Kidney capillary endothelial cell (primary cell): ENCODE measurements at regions not wholly inside any gene's neighbourhood (a gene's known extent, or its start where the extent isn't known, plus 50 kb on each side); places are given as distances from the start of the nearest gene placed in this dataset.
A peak's percentile ranks its signal among the peaks of the same experiment; 100 is the strongest.
"Not testable (repeated sequence)": the region's sequence is repeated elsewhere in the genome, so short reads cannot be mapped to it uniquely, and the experiment has no call there.

Experiments used
- DNase-seq: peaks from one replicate; pipeline ENCODE4 v3.0.0-alpha.2; 2018; ENCODE audit warnings: low spot score

DNA sequence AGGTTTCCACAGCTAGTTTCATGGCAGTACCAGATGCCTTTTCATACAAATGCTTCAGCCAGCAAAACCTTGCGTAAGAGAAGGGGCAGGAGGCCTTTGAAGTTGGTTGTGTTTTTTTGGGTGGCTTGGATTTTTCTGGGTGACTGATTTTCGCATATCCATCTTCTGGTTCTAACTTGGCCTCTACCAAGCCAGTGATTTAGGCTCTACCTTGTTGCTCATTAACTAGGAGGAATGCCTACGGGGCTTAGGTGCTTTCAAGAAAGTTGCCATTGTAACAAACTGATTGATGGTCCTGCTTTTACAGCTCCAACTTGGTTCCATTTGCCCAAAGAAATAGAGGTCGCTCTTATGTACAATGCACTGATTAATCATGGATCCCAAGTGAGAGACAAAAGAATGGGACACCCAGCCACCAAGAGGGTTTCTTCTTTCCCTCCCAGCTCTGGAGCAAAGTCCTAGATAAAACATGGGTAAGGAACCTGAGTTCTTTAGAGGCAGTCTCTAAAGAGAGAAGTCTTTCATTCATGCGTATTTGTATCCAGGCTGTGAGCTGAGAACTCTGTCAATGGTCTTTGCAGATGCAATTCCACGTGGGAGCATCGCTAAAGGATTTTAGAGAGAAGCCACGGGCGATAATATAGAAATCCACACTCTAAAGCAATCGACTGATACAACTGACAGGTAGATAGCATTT lies 92.1 kb upstream of the FGFR2 start:
- DNase-seq = no peak

DNA sequence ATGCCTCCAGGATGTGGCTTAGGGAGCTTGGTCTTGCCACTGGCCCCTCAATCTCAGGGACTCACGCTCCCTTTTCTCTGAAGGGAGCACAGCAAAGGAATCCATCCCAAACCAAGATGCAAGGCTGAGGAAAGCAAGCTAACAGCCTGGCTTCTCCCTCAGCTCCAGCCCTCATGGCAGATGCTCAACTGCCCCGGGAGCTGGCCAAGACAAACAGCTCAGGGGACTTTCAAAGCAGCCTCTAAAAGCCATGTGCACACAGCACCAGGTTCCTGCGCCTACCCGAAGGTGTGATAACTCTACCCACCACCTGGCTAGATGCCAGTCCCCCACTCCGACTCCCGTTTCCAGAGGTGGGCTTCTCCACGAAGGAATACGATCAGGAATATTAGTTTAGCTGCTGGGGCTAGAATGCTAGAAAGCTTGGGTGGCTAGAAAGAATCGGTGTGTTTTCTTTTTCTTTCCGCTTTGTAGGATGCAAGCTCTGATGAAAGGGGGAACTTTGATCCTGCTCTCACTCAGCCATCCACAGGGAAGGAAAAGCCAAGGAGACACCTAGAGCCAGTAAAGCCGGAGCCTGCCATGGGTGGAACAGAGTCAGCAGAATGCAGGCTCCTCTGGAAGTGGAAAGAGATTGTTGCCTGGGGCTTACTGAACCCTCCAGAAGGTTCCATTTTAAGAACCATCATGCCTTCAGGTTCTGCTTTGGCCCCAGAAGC lies 89.0 kb upstream of the FGFR2 start:
- DNase-seq = no peak

DNA sequence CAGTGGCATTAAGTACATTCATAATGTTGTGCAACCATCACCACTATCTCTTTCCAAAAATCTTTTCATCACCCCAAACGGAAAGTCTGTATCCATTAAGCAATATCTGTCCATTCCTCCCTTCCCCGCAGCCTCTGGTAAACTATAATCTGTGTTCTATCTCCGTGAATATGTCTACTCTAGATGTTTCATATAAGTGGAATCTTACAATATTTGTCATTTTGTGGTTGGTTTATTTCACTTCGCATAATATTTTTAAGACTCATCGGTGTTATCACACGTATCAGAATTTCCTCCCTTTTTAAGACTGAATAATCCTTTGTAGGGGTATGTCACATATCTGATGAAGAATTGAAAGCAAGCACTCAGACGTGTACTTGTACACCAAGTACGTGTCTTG lies 86.0 kb upstream of the FGFR2 start:
- no peak for DNase-seq

DNA sequence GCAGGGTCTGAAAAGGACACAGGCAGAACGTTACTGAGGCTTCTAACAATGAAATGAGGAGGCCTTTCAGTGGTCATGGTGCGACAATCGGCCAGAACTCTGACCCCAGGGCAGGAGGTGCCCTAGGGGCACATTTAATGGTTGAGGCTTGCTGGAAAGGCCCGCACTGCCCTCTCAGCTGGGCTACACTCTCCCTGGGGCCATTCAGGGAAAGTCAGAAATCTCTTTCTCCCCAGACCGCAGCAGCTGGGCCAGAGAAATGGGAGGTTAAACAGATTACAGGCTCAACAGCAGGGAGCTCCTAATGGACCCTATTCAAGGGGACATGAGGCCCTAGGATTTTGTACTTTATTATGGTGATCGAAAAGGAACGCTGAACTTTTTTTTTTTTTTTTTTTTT lies 85.6 kb upstream of the FGFR2 start:
- no peak for DNase-seq

DNA sequence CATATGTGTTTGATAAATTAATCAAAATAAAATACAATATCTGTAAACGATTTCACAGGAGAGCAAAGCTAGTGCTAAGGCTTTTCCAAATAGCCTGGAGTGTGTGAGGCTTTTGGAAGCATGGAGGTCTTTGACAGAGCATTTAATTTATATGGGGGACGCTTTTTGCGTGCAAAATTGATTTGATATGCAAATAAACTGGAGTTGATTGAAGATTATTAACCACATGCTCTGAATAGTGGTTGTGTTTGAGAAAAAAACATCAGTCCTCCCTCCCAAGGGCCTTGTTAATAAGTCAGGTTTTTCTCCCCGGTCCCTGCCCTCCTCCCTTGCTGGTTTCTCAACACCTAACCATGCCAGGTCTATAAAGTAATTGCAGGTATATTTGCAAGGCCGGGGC lies 85.1 kb upstream of the FGFR2 start:
- DNase-seq = no peak

DNA sequence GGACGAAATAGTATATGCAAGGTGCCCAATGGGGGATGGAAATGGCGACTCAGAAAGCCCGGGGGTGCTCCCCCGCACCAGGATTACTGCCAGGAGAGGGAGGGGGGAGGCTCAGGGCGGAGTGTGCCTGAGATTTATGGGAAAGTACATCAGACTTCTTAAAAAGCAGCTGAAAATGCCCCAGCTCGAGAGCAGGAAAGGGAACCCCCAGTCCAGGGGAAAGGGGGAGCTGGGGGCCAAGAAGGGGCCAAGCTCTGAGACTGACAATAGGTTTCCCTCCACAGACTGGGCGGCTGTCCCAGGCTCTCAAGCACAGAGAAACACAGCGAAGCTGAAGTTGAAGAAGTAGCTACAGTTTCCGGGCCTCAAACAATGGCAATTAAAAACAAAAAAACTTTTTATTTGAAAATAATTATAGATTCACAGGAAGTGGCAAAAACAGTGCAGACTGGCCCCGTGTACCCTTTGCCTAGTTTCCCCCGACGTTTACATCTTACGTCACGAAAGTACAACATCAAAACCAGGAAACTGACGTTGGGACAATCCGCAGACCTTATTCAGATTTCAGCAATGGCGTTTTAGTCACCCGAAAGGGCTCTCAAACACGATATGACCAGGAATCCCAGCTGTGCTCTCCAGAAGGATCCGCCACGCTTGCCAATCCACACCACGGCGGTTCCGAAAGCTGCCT lies 83.9 kb upstream of the FGFR2 start:
- DNase-seq = peak; percentile 4

DNA sequence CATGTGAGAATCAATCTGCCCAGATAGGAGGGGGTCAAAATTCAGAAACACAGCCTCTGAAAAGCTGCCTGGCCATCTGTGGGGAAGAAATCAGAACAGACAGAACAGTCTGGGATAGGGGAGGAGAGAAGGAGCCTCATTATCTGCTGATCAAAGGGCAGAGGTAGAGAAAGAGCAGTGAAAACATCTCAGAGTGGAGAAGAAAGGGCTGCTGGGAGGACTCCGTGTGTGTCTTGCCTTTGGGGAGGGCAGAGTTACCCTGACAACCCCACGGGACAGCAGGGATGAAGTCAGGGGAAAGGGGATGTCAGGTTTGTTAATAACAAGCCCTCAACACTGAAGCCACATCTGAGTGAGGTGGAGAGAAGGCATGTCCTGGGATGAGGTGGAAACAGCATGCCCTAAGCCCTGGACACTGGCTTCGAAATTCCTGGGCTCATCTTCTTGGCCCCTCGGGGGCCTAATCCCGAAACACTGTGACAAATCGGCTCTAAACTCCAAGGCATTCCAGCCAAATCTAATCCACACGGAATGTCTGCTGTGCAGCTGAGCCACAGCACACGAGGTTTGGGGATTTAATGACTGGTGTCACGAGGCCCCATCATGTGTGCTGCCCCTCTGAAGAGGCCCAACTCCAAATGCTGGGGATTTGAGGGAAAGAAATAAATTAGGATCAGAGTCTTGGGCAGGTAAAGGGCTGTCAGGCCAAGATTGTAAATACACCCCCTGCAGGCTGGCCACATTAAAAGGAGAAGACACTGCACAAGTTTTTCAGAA lies 82.8 kb upstream of the FGFR2 start:
- DNase-seq = no peak

DNA sequence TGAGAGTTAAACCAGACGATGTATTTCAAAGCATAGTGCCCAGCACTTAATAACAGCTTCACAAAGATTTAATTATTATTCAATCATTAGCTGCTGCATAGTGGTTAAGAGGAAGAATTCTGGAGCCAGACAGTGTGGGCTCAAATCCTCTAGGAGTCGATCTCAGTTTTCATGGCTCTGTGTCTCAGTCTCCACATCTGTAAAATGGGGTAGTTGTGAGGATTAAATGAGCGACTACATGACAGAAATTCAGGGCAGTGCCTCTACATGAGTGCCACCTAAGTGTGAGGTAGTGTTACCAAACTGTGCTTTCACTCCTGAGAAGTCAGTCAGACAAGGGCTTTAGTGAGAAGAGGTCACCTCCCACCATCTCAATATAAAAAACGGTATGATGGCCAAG lies 81.7 kb upstream of the FGFR2 start:
- DNase-seq = no peak

DNA sequence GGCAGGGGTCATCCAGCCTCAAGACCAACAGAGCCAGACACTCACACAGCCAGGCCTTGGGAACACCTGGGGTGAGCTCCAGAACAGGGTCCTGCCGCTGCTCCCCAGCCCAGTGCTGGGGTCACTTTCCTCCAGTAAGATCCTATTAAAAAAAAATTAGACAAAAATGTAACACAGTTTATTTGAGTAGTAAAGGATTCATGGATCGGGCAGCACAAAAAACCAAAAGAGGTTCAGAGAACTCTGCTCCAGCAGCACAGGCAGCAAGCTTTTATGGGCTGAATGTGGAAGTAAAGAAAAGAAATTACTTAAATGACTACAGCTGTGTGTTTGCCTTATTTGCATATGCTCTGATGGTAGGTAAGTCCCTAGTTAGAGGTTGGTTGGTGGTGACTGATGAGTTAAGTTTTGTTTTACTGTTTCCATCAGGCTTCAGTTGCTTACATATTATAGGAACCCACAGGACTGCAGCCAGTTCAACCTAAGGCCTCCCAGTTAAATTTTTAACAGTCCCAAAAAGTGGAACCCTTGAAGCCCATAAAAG lies 80.5 kb upstream of the FGFR2 start:
- no peak for DNase-seq

DNA sequence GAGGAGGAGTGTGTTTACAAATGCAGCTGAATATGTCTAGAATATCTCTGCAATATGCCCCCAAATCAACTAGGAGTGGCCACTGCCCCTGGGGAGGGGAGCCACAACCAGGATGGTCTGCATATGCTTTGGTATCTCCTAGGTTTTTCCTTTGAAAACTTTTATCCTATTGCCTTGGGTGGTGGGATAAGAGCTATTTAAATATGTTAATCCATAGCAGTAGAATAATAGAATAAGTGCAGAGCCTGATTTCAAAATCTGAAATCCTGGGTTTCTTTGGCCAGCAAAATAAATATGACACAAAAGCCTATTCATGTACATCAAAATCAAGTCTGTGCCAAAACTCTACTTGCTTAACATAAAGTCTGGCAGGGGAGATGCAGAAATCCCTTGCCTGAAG lies 79.6 kb upstream of the FGFR2 start:
- no peak for DNase-seq

DNA sequence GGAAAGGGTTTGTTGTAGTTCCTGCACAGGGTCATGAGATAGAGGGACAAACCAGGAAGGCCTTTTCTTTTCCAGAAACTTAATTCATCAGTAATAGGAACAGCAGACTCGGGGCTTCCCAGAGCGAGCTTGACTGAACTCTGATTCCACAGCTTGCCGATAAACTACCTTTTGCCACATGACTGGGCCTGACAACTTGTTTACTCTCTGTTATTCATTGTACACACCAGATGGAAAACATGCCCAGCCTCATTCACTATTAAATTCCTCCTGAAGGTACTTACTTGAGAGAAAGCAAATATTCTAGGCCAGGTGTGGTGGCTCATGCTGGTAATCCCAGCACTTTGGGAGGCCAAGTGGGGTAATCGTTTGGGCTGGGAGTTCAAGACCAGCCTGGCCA lies 77.1 kb upstream of the FGFR2 start:
- DNase-seq = no peak

DNA sequence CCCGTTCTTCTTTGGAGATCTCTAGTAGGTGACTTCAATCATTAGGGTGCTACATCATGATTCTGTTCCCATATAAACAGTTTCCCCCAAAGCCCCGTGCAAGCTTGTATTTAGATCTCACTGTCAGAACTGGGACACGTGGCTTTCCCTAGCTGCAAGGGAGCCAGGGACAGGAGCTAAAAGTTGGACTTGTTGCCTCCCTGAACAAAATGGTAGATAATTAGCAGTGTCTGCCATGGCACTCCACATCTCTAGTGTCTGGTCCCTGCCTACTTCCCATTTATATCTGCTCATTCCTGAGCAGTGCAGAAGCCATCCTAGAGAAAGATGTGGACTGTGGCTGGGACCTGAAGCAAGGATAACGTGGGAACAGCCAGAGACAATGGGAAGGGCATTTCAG lies 76.6 kb upstream of the FGFR2 start:
- DNase-seq = no peak

DNA sequence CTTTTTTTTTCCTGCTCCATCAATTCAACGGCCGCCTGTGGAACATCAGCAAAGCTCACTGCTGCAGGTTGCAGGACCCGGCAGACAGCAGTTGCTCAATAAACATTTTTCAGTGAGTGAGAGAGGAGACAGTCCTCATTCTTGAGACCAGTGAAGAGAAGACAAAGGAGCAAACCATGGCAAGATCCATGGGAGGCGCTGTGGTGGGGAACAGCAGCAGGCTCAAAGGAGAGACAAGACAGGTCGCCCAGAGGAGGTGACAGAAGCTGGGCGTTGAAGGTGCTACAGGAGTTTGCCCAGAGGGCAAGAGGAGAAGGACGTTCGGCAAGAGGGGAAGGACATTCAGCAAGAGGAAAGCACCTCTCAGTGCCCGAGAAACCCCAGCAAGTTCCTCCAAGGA lies 74.5 kb upstream of the FGFR2 start:
- DNase-seq = no peak

DNA sequence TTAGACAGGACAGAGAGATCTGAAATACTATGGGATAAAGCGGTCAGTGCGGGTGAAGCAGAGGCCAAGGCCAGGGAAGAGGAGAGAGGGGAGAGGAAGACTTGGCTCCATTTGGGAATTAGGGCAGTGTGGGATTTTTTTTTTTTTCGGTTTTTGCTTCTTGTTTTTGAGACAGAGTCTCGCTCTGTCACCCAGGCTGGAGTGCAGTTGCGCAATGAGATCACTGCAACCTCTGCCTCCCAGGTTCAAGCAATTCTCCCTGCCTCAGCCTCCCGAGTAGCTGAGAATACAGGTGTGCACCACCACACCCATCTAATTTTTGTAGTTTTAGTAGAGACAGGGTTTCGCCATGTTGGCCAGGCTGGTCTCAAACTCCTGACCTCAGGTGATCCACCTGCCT lies 71.6 kb upstream of the FGFR2 start:
- DNase-seq = not testable (repeated sequence)

DNA sequence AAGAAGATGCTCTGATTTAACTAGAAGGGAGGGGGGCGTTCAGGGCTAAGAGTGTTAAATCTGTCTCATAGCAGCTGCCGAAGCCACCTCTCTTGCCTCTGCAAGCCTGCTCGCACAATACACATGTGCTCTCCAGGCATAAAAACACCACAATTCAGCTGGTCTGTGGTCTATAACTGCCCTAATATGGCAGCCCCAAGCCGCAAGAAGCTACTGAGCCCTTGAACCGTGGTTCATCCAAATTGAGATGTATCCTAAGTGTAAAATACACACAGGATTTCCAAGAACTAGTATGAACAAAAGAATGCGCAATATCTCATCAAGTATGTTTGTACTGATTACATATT lies 70.8 kb upstream of the FGFR2 start:
- no peak for DNase-seq

DNA sequence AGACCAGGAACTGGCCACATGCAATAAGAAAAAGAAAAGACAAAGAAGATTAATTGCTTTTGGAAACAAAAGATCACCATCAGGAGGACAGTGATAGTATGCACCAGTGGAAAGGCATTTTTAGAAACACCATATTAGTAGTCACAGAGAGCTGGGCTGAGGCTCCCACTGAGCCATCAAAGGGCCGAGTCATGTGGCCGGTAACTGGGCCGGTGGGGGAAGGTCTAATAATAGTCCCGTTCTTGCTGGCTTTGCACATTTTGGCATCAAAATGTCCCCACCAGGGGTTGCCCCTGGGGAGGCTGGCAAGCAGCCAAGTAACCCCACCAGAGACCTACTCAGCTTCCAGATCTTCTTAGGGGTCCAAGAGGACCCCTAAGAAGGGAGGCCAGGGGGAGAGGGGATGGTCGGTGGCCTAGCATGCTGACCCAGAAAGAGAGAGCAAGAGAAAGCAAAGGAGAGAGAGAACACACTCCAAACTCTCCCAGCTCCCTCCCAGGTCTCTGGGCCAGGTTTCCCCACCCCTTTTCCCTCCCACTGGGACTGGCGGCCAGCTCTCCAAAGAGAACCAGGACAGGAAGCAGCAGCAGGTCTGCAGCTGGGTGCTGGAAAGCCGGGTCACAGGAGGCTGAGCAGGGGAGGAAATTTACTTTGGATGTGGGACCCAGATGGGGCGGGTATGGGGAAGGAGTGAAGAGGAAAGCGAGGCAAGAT lies 70.2 kb upstream of the FGFR2 start:
- DNase-seq = no peak

DNA sequence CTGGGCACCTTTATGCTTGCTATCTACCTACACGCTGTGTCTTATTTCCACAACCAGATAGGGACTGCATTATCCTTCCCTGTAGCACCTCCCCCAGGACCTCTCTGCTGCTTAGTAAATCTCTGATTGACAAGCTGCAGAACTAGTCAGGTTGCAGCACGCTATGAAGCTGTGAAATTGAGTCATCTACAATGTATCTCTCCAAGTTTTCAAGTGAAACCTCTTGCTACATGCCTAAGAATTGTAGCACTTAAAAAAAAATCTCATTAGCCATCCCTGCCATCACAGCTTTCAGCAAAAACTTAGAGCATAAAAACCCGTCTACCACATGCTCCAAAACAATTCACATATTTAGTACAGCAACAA lies 69.7 kb upstream of the FGFR2 start:
- DNase-seq = no peak

DNA sequence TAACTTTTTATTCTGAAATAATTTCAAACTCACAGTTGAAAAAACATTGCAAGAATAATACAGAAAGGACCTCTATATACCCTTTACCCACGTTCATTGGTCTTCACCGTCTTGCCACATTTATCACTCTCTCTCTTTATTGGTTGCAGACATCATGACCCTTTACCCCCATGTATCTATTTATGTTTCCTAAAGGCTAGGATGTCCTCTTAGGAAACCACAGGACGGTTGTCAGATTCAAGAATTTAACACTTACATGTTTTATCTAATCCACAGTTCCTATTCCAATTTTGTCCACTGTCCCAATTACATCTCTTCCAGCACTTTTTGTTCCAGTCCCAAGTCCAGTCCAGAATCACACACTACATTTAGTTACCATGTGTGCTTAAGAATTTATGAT lies 67.6 kb upstream of the FGFR2 start:
- DNase-seq = no peak

DNA sequence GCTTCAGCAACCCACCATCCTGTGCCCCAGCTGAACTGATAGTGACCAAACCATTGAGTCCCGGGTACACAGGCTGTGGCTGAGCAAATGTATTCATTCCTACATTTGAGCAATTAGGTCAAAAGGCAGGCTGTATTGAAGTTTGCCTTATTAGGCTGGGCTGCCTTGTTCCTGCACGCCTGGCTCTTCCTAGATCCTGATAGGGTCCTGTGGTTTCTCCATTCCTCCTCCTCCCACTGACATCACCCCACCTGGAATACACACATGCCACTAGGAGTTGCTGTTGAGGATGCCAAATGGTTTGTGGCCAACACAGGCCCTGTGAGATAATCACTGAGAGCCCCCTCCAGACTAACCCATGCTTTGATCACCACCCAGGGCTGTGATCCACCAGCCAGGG lies 66.4 kb upstream of the FGFR2 start:
- DNase-seq = no peak

DNA sequence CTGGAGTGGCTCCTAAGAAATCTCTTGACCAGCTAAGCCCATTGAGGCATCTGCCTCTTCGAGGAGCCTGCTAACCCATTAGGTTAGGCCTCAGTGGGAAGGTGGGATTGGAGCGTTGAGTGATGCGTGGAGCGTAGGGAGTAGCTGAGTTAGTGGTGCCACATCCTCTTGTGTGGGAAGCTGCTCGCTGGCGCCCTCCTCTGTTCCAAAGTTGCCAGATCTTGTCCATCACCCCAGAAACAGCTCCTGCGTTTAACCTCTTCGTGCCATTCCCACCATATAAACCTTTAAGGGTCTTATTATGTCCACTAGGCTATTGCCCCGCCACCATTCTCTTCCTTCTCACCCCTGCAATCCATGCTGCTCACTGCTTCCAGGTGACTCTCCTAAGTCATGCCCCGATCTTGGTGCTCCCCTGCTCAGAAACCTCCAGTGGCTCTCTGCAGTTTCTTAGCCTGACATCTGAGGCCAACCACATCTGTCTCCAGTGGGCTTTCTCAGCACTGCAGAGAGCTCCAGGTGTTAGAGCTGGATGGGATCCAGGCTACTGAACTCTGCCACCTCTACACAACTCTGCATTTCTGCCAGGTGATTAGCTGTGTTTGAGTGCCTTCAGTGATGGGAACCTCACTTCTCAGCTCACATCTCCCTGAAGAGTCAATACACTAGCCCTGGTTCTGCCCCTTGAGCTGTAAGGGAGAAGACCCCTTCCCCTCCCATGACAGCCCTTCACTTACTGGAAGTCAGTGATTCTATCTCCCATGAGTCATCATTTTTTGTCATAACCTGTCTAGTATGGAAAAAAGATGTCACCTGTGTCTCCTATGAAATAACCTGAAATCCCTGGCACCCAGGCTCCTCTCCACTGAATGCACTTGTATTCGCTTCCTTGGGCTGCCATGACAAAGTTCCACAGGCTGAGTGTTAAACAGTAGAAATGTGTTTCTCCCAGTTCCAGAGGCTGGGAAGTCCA lies 65.0 kb upstream of the FGFR2 start:
- DNase-seq = no peak

DNA sequence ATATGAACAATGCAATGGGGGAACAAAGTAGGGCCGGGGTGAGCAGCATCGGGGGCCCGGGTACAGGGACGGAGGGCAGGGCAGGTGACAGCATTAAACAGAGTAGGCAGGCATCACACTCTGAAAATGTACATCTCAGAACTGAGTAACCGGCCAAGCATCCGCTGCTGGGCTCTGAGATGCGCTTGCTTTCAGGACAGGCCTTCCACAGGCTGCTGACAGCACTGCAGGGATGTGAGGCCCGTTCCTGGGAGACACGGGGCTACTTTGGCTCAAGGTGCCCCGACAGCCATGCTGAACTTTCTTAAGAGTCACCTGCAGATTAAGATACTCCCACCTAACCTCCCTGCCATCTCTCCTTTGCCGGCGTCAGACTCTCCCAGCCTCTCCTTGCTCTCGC lies 64.3 kb upstream of the FGFR2 start:
- no peak for DNase-seq
